Adrenal gland (tissue), 9 donors: ENCODE measurements at regions not wholly inside any gene's neighbourhood (a gene's known extent, or its start where the extent isn't known, plus 50 kb on each side); places are given as distances from the start of the nearest gene placed in this dataset.
"Not testable (repeated sequence)": the region's sequence is repeated elsewhere in the genome, so short reads cannot be mapped to it uniquely, and the experiment has no call there.

Experiments
- DNase-seq, 7 donors: peaks; one replicate each; pipeline ENCODE4 v3.0.0-alpha.2; 2019 to 2020
- H3K27ac ChIP-seq, 5 donors: fragments of 200-600 bp; sonication (generic) in 4 of 5; 1 replicate in 3 of 5; 2 replicates in 2 of 5; pipeline versions ENCODE4 v1.5.1 to v1.8.0; 2016 to 2020; ENCODE audit warnings: mild to moderate bottlenecking in 1 of 5
- H3K27me3 ChIP-seq: fragments of 200-600 bp; 2 replicates; pipeline ENCODE4 v1.8.0; 2021
- H3K36me3 ChIP-seq, 2 donors: fragments of 200-600 bp; replicated peaks in 1 of 2; 1 replicate in 1 of 2; 2 replicates in 1 of 2; pipeline versions ENCODE4 v1.5.1 to v1.8.0; 2018 to 2022
- H3K4me1 ChIP-seq, 2 donors: fragments of 200-600 bp; replicated peaks in 1 of 2; 1 replicate in 1 of 2; 2 replicates in 1 of 2; pipeline versions ENCODE4 v1.5.1 to v1.8.0; 2018 to 2021
- H3K4me3 ChIP-seq, 4 donors: fragments of 200-600 bp; sonication (generic) in 3 of 4; one replicate each; pipeline ENCODE4 v1.5.1; 2016 to 2018
- H3K9me3 ChIP-seq, 3 donors: fragments of 200-600 bp; sonication (generic) in 1 of 3; replicated peaks in 1 of 3; 1 replicate in 2 of 3; 2 replicates in 1 of 3; pipeline versions ENCODE4 v1.5.1 to v1.8.0; 2016 to 2021
- POLR2A ChIP-seq, 2 donors: fragments of 450-650 bp; IDR thresholded peaks; one replicate each; pipeline ENCODE4 v1.6.1; 2017; ENCODE audit warnings: antibody characterized with exemption in 2 of 2, mild to moderate bottlenecking in 2 of 2, moderate library complexity in 1 of 2
- WGBS, 4 donors: extraction: QIAGEN DNeasy Blood & Tissue Kit in 2 of 4; methylation state at CpG; one replicate each; pipeline versions ENCODE4 v1.1.5 to v1.1.7; 2013 to 2017; 5-methylcytosine and 5-hydroxymethylcytosine counted together
- intact Hi-C, 2 donors: fragments of 100-400 bp; cut with DNase I; formaldehyde crosslinking; loops; one replicate each; pipeline versions ENCODE4 v1.14.1 to v1.15.0; 2022 to 2023
- TF ChIP-seq, protein P1 (sequence below), 6 experiments: fragments of 450-650 bp in 4 of 6; fragments of 200-600 bp in 2 of 6; sonication (generic) in 1 of 6; IDR thresholded peaks; 1 replicate in 5 of 6; 2 replicates in 1 of 6; pipeline versions ENCODE4 v1.5.1 to v1.8.0; 2016 to 2021; ENCODE audit warnings: antibody characterized with exemption in 6 of 6, mild to moderate bottlenecking in 2 of 6, moderate library complexity in 1 of 6
- donor health status: healthy with polysubstance abuse.
- donor health status: Bipolar disorder and iron deficiency.
- donor health status: DM: yes; HTN: yes; CAD: no.
- donor health status: DM: no; HTN: no; CAD: no.
- donor health status: DM: no; HTN: no; CAD: no.

DNA sequence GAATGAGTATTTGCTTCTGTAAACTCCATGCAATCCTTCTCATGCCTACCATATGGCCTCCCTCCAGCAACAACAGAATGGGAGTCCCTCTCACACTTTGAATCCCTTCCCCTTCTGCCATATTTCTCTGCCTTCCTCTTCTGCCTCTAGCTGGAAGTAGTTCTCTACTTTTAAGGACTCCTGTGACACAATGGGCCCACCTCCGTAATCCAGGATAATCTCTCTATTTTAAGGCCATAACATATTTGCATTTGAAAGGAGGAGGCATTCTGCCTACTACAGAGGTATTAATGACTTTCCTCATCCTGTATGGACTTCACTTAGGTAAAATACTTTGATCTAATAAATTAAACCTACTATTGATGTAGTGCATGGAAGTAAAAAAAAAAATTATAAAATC lies 155.4 kb upstream of the ITGA1 start:
- H3K27ac ChIP-seq, result no peak overlapping the region
- H3K9me3 ChIP-seq, result no peaks in the 10 kb centered on the region
- 70 to 89% (median 82%) methylated on average over 1 of the region's 1 CpG for WGBS, 4 donors
- no peaks in the 10 kb centered on the region for H3K36me3 ChIP-seq
- intact Hi-C loops, result no loop called here
- DNase-seq, result no peak
- H3K4me3 ChIP-seq, result no peak overlapping the region
- no peaks in the 10 kb centered on the region for H3K4me1 ChIP-seq
- no peak for TF ChIP-seq POLR2A (IDR thresholded peaks at IDR 0.05)
- TF ChIP-seq, protein P1, sequence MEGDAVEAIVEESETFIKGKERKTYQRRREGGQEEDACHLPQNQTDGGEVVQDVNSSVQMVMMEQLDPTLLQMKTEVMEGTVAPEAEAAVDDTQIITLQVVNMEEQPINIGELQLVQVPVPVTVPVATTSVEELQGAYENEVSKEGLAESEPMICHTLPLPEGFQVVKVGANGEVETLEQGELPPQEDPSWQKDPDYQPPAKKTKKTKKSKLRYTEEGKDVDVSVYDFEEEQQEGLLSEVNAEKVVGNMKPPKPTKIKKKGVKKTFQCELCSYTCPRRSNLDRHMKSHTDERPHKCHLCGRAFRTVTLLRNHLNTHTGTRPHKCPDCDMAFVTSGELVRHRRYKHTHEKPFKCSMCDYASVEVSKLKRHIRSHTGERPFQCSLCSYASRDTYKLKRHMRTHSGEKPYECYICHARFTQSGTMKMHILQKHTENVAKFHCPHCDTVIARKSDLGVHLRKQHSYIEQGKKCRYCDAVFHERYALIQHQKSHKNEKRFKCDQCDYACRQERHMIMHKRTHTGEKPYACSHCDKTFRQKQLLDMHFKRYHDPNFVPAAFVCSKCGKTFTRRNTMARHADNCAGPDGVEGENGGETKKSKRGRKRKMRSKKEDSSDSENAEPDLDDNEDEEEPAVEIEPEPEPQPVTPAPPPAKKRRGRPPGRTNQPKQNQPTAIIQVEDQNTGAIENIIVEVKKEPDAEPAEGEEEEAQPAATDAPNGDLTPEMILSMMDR (IDR thresholded peaks at IDR 0.05), result no peak
- no peaks in the 10 kb centered on the region for H3K27me3 ChIP-seq

DNA sequence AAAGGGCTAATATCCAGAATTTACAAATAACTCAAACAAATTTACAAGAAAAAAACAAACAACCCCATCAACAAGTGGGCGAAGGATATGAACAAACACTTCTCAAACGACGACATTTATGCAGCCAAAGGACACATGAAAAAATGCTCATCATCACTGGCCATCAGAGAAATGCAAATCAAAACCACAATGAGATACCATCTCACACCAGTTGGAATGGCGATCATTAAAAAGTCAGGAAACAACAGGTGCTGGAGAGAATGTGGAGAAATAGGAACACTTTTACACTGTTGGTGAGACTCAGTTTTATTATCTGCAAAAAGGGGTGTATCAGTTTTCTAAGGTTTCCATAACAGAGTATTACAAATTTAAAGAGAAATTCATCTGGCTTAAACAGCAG lies 153.5 kb upstream of the ITGA1 start:
- H3K27me3 ChIP-seq, intact Hi-C loops, H3K4me1 ChIP-seq, H3K36me3 ChIP-seq, H3K4me3 ChIP-seq, H3K9me3 ChIP-seq, H3K27ac ChIP-seq, DNase-seq: not testable (repeated sequence)
- WGBS, 4 donors, result 86 to 92% (median 90%) methylated on average over 4 of the region's 4 CpGs

DNA sequence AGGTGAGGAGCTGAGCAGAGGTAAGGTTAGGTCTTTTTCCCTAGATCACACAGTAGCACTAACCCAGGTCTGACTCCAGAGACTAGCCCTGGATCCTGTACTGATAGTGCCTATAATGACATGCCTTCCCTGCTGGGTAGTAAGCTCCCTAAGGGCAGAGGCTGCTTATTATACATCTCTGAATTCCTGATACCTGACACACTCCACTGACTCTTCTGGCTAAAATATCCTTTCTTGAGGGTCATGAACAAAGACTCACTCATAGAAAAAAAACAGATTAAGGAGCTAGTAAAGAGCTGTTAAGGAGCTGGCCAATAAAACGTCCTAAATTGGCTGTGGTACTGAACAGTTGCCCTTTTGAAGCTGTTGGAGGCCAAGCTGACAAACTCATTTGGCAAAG lies 149.0 kb upstream of the ITGA1 start:
- Histone ChIP-seq H3K27me3 (no peaks in the 10 kb centered on the region), H3K4me1 (no peaks in the 10 kb centered on the region), H3K36me3 (no peaks in the 10 kb centered on the region), H3K27ac (no peak overlapping the region), H3K9me3 (no peaks in the 10 kb centered on the region), H3K4me3 (no peak overlapping the region)
- TF ChIP-seq, protein P1 (IDR thresholded peaks at IDR 0.05), result no peak
- TF ChIP-seq POLR2A (IDR thresholded peaks at IDR 0.05), result no peak
- 16 to 28% (median 23%) methylated on average over 1 of the region's 1 CpG for WGBS, 4 donors
- intact Hi-C loops, result no loop called here
- DNase-seq, result no peak

DNA sequence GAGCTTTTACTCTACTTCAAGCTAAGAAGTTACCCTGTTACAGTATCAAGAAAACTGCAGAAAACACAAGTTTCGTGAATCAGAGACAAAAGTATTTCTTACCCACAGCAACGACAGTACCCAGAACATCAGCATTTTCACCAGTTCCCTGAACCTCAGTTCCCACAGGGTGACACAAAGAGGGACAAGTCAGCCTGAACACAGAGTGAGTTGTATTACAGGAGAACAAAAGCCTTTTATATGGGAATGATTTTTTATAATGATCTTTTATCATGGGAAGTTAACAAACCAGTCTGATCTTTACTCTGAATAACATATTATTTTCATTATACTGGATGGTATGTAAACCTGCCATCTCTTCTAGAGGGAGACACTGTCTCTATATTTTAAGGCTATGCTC lies 139.0 kb upstream of the ITGA1 start:
- 83 to 88% (median 85%) methylated on average over 2 of the region's 2 CpGs for WGBS, 4 donors

DNA sequence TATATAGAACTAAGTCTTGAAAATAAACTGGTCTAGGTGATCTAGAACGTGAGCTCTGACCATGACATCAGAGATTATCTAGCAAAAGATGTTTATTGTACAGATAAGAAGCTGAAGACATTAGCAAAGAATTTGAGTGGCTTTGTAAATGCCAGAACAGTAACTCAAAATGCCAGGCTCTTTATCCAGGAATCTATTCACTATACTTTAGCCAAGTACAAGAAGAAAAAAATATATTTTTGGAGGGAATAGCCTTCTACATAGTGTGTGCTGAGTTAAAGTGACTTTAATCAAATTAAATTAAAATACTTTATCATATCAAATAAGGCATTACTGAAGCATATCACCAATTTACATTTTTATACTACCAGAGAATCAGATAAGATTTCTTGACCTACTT lies 132.6 kb upstream of the ITGA1 start:
- WGBS, 4 donors, result 42 to 57% (median 50%) methylated on average over 1 of the region's 1 CpG
- TF ChIP-seq, protein P1 (IDR thresholded peaks at IDR 0.05), result no peak
- TF ChIP-seq POLR2A (IDR thresholded peaks at IDR 0.05), result no peak
- DNase-seq, result no peak
- no peak overlapping the region for H3K27ac ChIP-seq
- no peaks in the 10 kb centered on the region for H3K36me3 ChIP-seq
- H3K27me3 ChIP-seq, result no peaks in the 10 kb centered on the region
- no peaks in the 10 kb centered on the region for H3K9me3 ChIP-seq
- H3K4me1 ChIP-seq, result no peaks in the 10 kb centered on the region
- intact Hi-C loops, result no loop called here
- H3K4me3 ChIP-seq, result no peak overlapping the region

More for the DNA sequence above, 139.0 kb upstream of the ITGA1 start:
- no peak for DNase-seq
- intact Hi-C loops, result no loop called here
- no peak for TF ChIP-seq POLR2A (IDR thresholded peaks at IDR 0.05)
- TF ChIP-seq, protein P1 (IDR thresholded peaks at IDR 0.05), result no peak
- no peaks in the 10 kb centered on the region for H3K27me3 ChIP-seq
- no peak overlapping the region for H3K4me3 ChIP-seq
- no peak overlapping the region for H3K27ac ChIP-seq
- no peaks in the 10 kb centered on the region for H3K4me1 ChIP-seq
- H3K9me3 ChIP-seq, result no peaks in the 10 kb centered on the region
- no peaks in the 10 kb centered on the region for H3K36me3 ChIP-seq
